ENCODE measurements at regions not wholly inside any gene's neighbourhood (a gene's known extent, or its start where the extent isn't known, plus 50 kb on each side); places are given as distances from the start of the nearest gene placed in this dataset.
A peak's percentile ranks its signal among the peaks of the same experiment; 100 is the strongest.

DNA sequence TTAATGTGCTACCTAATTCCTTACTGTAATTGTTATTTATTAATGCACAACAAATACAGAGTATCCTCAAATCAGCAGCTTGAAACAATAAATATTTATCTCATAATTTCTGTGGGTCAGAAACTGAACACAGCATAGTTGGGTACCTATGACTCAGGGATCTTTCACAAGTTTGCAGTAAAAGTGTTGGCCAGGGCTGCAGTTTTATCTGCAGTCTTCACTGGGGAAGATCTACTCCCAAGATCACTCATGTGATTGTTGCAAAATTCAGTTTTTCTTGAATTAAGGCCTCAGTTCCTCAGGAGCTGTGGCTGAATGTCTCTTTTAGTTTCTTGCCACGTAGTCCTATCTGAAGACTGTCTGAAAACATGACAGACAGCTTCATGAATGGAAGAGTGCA is 237.8 kb downstream of the ZWINT start:
- Mint-ChIP-seq H3K4me3 (ENCODE audit: low read depth) (no peak overlapping the region), H3K27ac (no peak overlapping the region), H3K9me3 (ENCODE audit: low read depth) (peaks cover 3% of the 10 kb centered on the region), H3K36me3 (ENCODE audit: insufficient read depth) (no peaks in the 10 kb centered on the region), H3K4me1 (ENCODE audit: low read depth) (no peaks in the 10 kb centered on the region), H3K27me3 (no peaks in the 10 kb centered on the region)
- no peak for DNase-seq (ENCODE audit: low spot score, unreplicated experiment)
- TF ChIP-seq, protein P1, sequence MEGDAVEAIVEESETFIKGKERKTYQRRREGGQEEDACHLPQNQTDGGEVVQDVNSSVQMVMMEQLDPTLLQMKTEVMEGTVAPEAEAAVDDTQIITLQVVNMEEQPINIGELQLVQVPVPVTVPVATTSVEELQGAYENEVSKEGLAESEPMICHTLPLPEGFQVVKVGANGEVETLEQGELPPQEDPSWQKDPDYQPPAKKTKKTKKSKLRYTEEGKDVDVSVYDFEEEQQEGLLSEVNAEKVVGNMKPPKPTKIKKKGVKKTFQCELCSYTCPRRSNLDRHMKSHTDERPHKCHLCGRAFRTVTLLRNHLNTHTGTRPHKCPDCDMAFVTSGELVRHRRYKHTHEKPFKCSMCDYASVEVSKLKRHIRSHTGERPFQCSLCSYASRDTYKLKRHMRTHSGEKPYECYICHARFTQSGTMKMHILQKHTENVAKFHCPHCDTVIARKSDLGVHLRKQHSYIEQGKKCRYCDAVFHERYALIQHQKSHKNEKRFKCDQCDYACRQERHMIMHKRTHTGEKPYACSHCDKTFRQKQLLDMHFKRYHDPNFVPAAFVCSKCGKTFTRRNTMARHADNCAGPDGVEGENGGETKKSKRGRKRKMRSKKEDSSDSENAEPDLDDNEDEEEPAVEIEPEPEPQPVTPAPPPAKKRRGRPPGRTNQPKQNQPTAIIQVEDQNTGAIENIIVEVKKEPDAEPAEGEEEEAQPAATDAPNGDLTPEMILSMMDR (IDR thresholded peaks at IDR 0.05; ENCODE audit: unreplicated experiment), result no peak

DNA sequence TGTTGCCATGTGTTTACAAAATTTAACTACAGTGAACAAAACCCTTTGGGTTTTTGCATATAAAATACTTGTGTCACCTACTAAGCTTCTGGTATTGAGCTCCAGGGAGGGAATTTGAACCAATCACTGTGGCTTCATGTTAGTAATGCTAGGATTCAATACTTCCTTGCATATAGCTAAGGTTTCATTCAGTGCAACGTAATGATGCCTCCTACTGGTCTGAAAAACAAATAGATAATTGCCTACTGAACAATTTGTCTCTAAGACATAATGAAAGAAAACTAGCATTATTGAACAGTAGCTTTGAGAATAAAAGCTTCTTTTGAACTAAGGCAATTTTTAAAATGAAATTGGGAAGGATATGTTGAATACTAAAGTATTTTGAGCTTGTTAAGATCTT is 244.4 kb downstream of the ZWINT start:
- Mint-ChIP-seq H3K27me3 (no peaks in the 10 kb centered on the region), H3K9me3 (ENCODE audit: low read depth) (no peaks in the 10 kb centered on the region), H3K36me3 (ENCODE audit: insufficient read depth) (no peaks in the 10 kb centered on the region), H3K4me3 (ENCODE audit: low read depth) (no peak overlapping the region), H3K4me1 (ENCODE audit: low read depth) (no peaks in the 10 kb centered on the region), H3K27ac (no peak overlapping the region)
- no peak for DNase-seq (ENCODE audit: low spot score, unreplicated experiment)
- TF ChIP-seq, protein P1 (IDR thresholded peaks at IDR 0.05; ENCODE audit: unreplicated experiment), result peak; percentile 50

DNA sequence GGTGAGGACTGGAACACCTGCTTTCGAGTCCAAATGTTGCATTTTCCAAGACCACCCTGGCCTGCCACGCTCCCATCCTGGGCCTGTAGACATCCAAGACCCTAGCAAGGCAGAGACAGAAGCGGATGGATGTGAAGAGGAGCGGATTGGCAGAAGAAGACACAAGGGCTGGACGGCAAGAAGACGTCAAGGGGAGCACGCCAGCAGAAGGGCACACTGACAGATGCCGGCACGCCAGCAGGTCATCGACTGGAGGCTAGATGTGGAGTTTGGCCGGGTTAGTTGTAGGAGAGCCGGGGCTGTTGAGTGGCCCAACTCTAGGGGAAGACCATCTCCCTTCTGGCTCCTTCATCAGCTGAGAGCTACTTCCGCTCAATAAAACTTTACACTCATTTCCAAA is 251.6 kb downstream of the ZWINT start:
- Mint-ChIP-seq H3K4me1 (ENCODE audit: low read depth) (no peaks in the 10 kb centered on the region), H3K27ac (no peak overlapping the region), H3K4me3 (ENCODE audit: low read depth) (no peak overlapping the region), H3K9me3 (ENCODE audit: low read depth) (no peaks in the 10 kb centered on the region), H3K27me3 (no peaks in the 10 kb centered on the region), H3K36me3 (ENCODE audit: insufficient read depth) (no peaks in the 10 kb centered on the region)
- TF ChIP-seq, protein P1 (IDR thresholded peaks at IDR 0.05; ENCODE audit: unreplicated experiment), result no peak
- DNase-seq (ENCODE audit: low spot score, unreplicated experiment), result no peak

DNA sequence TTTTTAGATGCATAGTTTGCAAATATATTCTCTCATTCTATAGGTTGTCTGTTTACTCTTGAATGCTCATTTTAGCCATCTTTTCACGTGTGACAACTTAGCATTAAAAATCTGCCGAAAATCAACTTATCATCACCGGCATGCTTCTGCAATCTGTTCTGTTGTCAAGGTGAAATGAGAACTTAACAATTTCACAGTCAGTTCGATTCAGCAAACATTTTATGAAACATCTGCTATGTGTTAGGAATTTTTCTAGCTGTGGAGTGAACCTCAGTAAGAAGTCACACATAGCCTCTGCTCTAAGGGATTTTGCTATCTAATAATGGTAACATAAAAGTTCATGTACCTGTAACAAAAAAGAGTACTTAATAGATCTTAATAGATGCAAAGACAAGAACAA is 256.1 kb downstream of the ZWINT start:
- no peak overlapping the region for H3K27ac Mint-ChIP-seq
- H3K4me3 Mint-ChIP-seq (ENCODE audit: low read depth), result no peak overlapping the region
- peaks cover 4% of the 10 kb centered on the region for H3K9me3 Mint-ChIP-seq (ENCODE audit: low read depth)
- TF ChIP-seq, protein P1 (IDR thresholded peaks at IDR 0.05; ENCODE audit: unreplicated experiment), result no peak
- no peak for DNase-seq (ENCODE audit: low spot score, unreplicated experiment)
- no peaks in the 10 kb centered on the region for H3K4me1 Mint-ChIP-seq (ENCODE audit: low read depth)
- no peaks in the 10 kb centered on the region for H3K27me3 Mint-ChIP-seq
- no peaks in the 10 kb centered on the region for H3K36me3 Mint-ChIP-seq (ENCODE audit: insufficient read depth)

DNA sequence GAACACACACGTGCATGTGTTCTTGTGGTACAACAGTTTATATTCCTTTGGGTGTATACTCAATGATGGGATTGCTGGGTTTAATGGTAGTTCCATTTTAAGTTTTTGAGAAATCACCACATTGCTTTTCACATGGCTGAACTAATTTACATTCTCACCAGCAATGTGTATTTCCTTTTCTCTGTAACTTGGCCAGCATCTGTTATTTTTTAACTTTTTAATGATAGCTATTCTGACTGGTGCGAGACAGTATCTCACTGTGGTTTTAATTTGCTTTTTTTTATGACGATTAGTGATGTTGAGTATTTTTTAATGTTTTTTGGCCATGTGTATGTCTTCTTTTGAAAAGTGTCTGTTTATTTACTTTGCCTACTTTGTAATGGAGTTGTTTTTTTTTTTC is 256.6 kb downstream of the ZWINT start:
- H3K27ac Mint-ChIP-seq, result no peak overlapping the region
- peaks cover 4% of the 10 kb centered on the region for H3K9me3 Mint-ChIP-seq (ENCODE audit: low read depth)
- H3K4me1 Mint-ChIP-seq (ENCODE audit: low read depth), result no peaks in the 10 kb centered on the region
- no peak overlapping the region for H3K4me3 Mint-ChIP-seq (ENCODE audit: low read depth)
- no peaks in the 10 kb centered on the region for H3K27me3 Mint-ChIP-seq
- TF ChIP-seq, protein P1 (IDR thresholded peaks at IDR 0.05; ENCODE audit: unreplicated experiment), result no peak
- no peak for DNase-seq (ENCODE audit: low spot score, unreplicated experiment)
- no peaks in the 10 kb centered on the region for H3K36me3 Mint-ChIP-seq (ENCODE audit: insufficient read depth)
